NCI-H187 treated with DMSO at 0.1 percent for 48 hours (cell line): ENCODE measurements at regions not wholly inside any gene's neighbourhood (a gene's known extent, or its start where the extent isn't known, plus 50 kb on each side); places are given as distances from the start of the nearest gene placed in this dataset.

Source experiments
- DNase-seq: peaks from one replicate; lab custom pipeline; 2025; lab: John Stamatoyannopoulos, UW

GRCh38 chr13:99027661-99028425, 50.0 kb upstream of the DOCK9 start:
- DNase-seq = no peak

- no peak for DNase-seq
Measured at GRCh38 chr13:99028890-99029289, 51.0 kb upstream of the DOCK9 start.

GRCh38 chr13:99029576-99029975, 51.7 kb upstream of the DOCK9 start:
- no peak for DNase-seq

- DNase-seq = no peak
Measured at GRCh38 chr13:99030326-99030725, 52.5 kb upstream of the DOCK9 start.

GRCh38 chr13:99031832-99032231, 54.0 kb upstream of the DOCK9 start:
- DNase-seq = no peak

GRCh38 chr13:99033814-99034213, 56.0 kb upstream of the DOCK9 start:
- DNase-seq = no peak

GRCh38 chr13:99034333-99035085, 56.6 kb upstream of the DOCK9 start:
- DNase-seq = no peak

- no peak for DNase-seq
Measured at GRCh38 chr13:99035715-99036114, 57.9 kb upstream of the DOCK9 start.

- no peak for DNase-seq
Measured at GRCh38 chr13:99037756-99038155, 59.9 kb upstream of the DOCK9 start.

- DNase-seq = no peak
Measured at GRCh38 chr13:99039718-99040280, 61.9 kb upstream of the DOCK9 start.

- no peak for DNase-seq
Measured at GRCh38 chr13:99040536-99041131, 62.8 kb upstream of the DOCK9 start.

- no peak for DNase-seq
Measured at GRCh38 chr13:99041337-99041736, 63.5 kb upstream of the DOCK9 start.

GRCh38 chr13:99041788-99042187, 63.9 kb upstream of the DOCK9 start:
- DNase-seq = no peak

GRCh38 chr13:99042521-99043250, 64.8 kb upstream of the DOCK9 start:
- no peak for DNase-seq

GRCh38 chr13:99043831-99044231, 66.0 kb upstream of the DOCK9 start:
- DNase-seq = no peak

- DNase-seq = no peak
Measured at GRCh38 chr13:99044764-99045163, 66.9 kb upstream of the DOCK9 start.

- no peak for DNase-seq
Measured at GRCh38 chr13:99045396-99045795, 67.5 kb upstream of the DOCK9 start.

GRCh38 chr13:99046851-99047250, 69.0 kb upstream of the DOCK9 start:
- no peak for DNase-seq

GRCh38 chr13:99050983-99051488, 73.2 kb upstream of the DOCK9 start:
- DNase-seq = no peak

GRCh38 chr13:99051768-99052455, 74.0 kb upstream of the DOCK9 start:
- no peak for DNase-seq

- DNase-seq = no peak
Measured at GRCh38 chr13:99053636-99054233, 75.9 kb upstream of the DOCK9 start.
